Liver (tissue), 8 donors: ENCODE measurements at regions not wholly inside any gene's neighbourhood (a gene's known extent, or its start where the extent isn't known, plus 50 kb on each side); places are given as distances from the start of the nearest gene placed in this dataset.

Source experiments
- DNase-seq: peaks from one replicate; pipeline ENCODE4 v3.0.0-alpha.2; 2017; ENCODE audit warnings: low spot score
- H3K27ac ChIP-seq, 2 donors: one replicate each; pipeline ENCODE4 v1.7.0; 2013; ENCODE audit warnings: inconsistent platforms in 2 of 2, low read length in 2 of 2, control low read depth in 1 of 2, low read depth in 1 of 2, mild to moderate bottlenecking in 1 of 2
- H3K27me3 ChIP-seq, 4 donors: one replicate each; pipeline versions ENCODE4 v1.6.1 to v1.7.0; 2013; ENCODE audit warnings: low read length in 3 of 4, inconsistent platforms in 1 of 4, mild to moderate bottlenecking in 1 of 4, moderate library complexity in 1 of 4; ENCODE audit not compliant: control insufficient read depth in 4 of 4, insufficient read depth in 4 of 4
- H3K36me3 ChIP-seq, 4 donors: one replicate each; pipeline versions ENCODE4 v1.6.1 to v1.7.0; 2013; ENCODE audit warnings: low read length in 3 of 4, mild to moderate bottlenecking in 3 of 4, low read depth in 1 of 4, moderate library complexity in 1 of 4; ENCODE audit not compliant: control insufficient read depth in 4 of 4, insufficient read depth in 3 of 4
- H3K4me1 ChIP-seq, 4 donors: one replicate each; pipeline versions ENCODE4 v1.6.1 to v1.7.0; 2013; ENCODE audit warnings: low read length in 3 of 4, mild to moderate bottlenecking in 3 of 4, moderate library complexity in 1 of 4; ENCODE audit not compliant: control insufficient read depth in 4 of 4, insufficient read depth in 4 of 4
- H3K4me3 ChIP-seq, 3 donors: one replicate each; pipeline versions ENCODE4 v1.6.1 to v1.7.0; 2013; ENCODE audit warnings: low read length in 3 of 3, control low read depth in 1 of 3, low read depth in 1 of 3, mild to moderate bottlenecking in 1 of 3
- H3K9ac ChIP-seq, 2 donors: one replicate each; pipeline ENCODE4 v1.7.0; 2013; ENCODE audit warnings: low read length in 2 of 2, mild to moderate bottlenecking in 2 of 2, moderate library complexity in 2 of 2, control low read depth in 1 of 2, low read depth in 1 of 2
- H3K9me3 ChIP-seq, 4 donors: one replicate each; pipeline versions ENCODE4 v1.6.1 to v1.7.0; 2013; ENCODE audit warnings: low read length in 3 of 4; ENCODE audit not compliant: control insufficient read depth in 4 of 4
- FOXA1 ChIP-seq: IDR thresholded peaks from 2 replicates; pipeline ENCODE4 v1.6.1; 2016; ENCODE audit warnings: antibody characterized with exemption
- FOXA2 ChIP-seq: IDR thresholded peaks from 2 replicates; pipeline ENCODE4 v1.6.1; 2016; ENCODE audit warnings: antibody characterized with exemption
- HNF4A ChIP-seq, 2 donors: conservative IDR thresholded peaks; 2 replicates each; pipeline ENCODE4 v1.6.1; 2016; ENCODE audit warnings: antibody characterized with exemption in 2 of 2, mild to moderate bottlenecking in 2 of 2
- NR2F2 ChIP-seq: IDR thresholded peaks from 2 replicates; pipeline ENCODE4 v1.6.1; 2016; ENCODE audit warnings: antibody characterized with exemption
- RAD21 ChIP-seq, 2 donors: IDR thresholded peaks; 2 replicates each; pipeline ENCODE4 v1.6.1; 2016; ENCODE audit warnings: antibody characterized with exemption in 2 of 2, mild to moderate bottlenecking in 2 of 2
- YY1 ChIP-seq: IDR thresholded peaks from 2 replicates; pipeline ENCODE4 v1.6.1; 2016; ENCODE audit warnings: antibody characterized with exemption, mild to moderate bottlenecking
- WGBS: extraction: QIAGEN DNeasy Blood & Tissue Kit; methylation state at CpG from one replicate; pipeline ENCODE4 v1.1.7; 2013; 5-methylcytosine and 5-hydroxymethylcytosine counted together
- TF ChIP-seq, protein P1 (sequence below): IDR thresholded peaks from 2 replicates; pipeline ENCODE4 v1.6.1; 2016; ENCODE audit warnings: antibody characterized with exemption, mild to moderate bottlenecking
- TF ChIP-seq, protein P2 (sequence below): fragments of 150-350 bp; IDR thresholded peaks from 2 replicates; pipeline ENCODE4 v1.5.1; 2017; ENCODE audit warnings: improper control_type of control experiment, low read depth, low read length; ENCODE audit not compliant: missing input control
- donor health status: healthy.
- donor health status: healthy.
- donor health status: healthy.
- donor health status: healthy.
- donor health status: healthy.

DNA sequence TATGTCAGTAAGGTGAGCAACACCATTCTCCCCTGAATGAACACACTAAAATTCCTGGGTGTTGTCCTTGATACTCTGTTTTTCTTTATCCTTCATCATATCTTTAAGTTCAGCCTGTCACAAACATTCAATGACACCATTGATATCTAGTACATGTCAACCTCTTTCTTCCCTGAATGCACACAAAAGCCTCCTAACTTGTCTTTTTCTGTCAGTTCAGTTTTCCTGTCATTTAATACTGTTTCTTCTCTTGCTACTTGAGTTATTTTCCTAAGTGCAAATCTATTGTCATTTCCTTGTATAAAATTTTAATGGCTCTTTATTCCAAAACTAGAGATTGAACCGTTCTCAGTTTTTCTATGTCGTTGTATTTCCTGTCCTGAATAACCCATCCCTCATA lies 1107.6 kb upstream of the SLC39A10 start:
- H3K4me1 ChIP-seq = no peaks in the 10 kb centered on the region
- no peak overlapping the region for H3K9ac ChIP-seq
- H3K36me3 ChIP-seq = no peaks in the 10 kb centered on the region
- H3K27ac ChIP-seq = no peak overlapping the region
- H3K27me3 ChIP-seq = no peaks in the 10 kb centered on the region
- DNase-seq = no peak
- no peak overlapping the region for H3K4me3 ChIP-seq
- WGBS = 78% methylated on average over 2 of the region's 2 CpGs
- TF ChIP-seq HNF4A (conservative IDR thresholded peaks at IDR 0.05) (no peak), RAD21 (IDR thresholded peaks at IDR 0.05) (no peak), YY1 (no peak)
- no peaks in the 10 kb centered on the region for H3K9me3 ChIP-seq

DNA sequence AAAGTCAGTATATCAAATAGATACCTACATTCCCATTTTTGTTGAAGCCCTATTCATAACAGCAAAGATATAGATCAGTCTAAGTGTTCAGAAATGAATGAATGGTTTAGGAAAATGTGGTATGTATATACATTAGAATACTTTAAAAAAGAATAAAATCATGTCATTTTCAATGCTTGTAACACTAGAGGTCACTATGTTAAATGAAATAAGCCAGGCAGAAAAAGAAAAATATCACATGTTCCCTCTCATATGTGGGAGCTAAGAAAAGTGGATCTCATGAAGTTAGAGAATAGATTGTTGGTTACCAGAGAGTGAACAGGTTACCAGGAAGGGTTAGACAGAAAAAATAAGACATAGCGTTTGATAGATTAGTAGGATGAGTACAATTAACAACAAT lies 1111.0 kb upstream of the SLC39A10 start:
- peak; percentile 53 to 60 for TF ChIP-seq RAD21 (IDR thresholded peaks at IDR 0.05)
- TF ChIP-seq, protein P1, sequence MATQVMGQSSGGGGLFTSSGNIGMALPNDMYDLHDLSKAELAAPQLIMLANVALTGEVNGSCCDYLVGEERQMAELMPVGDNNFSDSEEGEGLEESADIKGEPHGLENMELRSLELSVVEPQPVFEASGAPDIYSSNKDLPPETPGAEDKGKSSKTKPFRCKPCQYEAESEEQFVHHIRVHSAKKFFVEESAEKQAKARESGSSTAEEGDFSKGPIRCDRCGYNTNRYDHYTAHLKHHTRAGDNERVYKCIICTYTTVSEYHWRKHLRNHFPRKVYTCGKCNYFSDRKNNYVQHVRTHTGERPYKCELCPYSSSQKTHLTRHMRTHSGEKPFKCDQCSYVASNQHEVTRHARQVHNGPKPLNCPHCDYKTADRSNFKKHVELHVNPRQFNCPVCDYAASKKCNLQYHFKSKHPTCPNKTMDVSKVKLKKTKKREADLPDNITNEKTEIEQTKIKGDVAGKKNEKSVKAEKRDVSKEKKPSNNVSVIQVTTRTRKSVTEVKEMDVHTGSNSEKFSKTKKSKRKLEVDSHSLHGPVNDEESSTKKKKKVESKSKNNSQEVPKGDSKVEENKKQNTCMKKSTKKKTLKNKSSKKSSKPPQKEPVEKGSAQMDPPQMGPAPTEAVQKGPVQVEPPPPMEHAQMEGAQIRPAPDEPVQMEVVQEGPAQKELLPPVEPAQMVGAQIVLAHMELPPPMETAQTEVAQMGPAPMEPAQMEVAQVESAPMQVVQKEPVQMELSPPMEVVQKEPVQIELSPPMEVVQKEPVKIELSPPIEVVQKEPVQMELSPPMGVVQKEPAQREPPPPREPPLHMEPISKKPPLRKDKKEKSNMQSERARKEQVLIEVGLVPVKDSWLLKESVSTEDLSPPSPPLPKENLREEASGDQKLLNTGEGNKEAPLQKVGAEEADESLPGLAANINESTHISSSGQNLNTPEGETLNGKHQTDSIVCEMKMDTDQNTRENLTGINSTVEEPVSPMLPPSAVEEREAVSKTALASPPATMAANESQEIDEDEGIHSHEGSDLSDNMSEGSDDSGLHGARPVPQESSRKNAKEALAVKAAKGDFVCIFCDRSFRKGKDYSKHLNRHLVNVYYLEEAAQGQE = no peak
- H3K9me3 ChIP-seq = no peaks in the 10 kb centered on the region
- no peak for DNase-seq
- H3K27me3 ChIP-seq = no peaks in the 10 kb centered on the region
- no peaks in the 10 kb centered on the region for H3K4me1 ChIP-seq
- no peak overlapping the region for H3K4me3 ChIP-seq
- H3K9ac ChIP-seq = no peak overlapping the region
- H3K36me3 ChIP-seq = no peaks in the 10 kb centered on the region
- WGBS = 41% methylated on average over 1 of the region's 1 CpG
- no peak overlapping the region for H3K27ac ChIP-seq

DNA sequence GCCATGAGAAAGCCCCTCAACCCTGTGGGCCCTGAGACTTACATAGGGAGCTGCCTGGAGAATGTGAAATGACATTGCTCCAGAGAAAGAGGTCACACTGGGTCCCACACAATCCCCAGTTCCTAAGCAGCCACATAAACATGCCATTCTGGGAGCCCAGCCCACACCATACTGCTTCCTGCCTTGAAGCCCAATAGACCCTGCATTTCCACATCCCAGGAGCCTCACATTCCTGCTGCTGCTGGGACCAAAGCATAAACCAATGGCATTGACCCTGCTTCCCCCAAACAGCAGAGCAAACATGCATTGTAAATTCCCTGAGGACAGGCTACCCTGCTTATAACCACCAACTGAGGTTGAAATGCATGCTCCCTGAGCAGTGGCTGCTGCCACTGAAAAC lies 1117.6 kb upstream of the SLC39A10 start:
- no peak overlapping the region for H3K4me3 ChIP-seq
- no peak overlapping the region for H3K27ac ChIP-seq
- TF ChIP-seq HNF4A (conservative IDR thresholded peaks at IDR 0.05) = no peak
- TF ChIP-seq, protein P2, sequence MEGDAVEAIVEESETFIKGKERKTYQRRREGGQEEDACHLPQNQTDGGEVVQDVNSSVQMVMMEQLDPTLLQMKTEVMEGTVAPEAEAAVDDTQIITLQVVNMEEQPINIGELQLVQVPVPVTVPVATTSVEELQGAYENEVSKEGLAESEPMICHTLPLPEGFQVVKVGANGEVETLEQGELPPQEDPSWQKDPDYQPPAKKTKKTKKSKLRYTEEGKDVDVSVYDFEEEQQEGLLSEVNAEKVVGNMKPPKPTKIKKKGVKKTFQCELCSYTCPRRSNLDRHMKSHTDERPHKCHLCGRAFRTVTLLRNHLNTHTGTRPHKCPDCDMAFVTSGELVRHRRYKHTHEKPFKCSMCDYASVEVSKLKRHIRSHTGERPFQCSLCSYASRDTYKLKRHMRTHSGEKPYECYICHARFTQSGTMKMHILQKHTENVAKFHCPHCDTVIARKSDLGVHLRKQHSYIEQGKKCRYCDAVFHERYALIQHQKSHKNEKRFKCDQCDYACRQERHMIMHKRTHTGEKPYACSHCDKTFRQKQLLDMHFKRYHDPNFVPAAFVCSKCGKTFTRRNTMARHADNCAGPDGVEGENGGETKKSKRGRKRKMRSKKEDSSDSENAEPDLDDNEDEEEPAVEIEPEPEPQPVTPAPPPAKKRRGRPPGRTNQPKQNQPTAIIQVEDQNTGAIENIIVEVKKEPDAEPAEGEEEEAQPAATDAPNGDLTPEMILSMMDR = no peak
- TF ChIP-seq NR2F2 = no peak
- TF ChIP-seq FOXA1 = no peak
- TF ChIP-seq, protein P1 = no peak
- no peak for TF ChIP-seq FOXA2
- no peaks in the 10 kb centered on the region for H3K9me3 ChIP-seq
- peaks cover 0 to 4% (median 0%) of the 10 kb centered on the region in 4 donors for H3K27me3 ChIP-seq
- no peak for DNase-seq
- no peaks in the 10 kb centered on the region for H3K36me3 ChIP-seq
- no peaks in the 10 kb centered on the region for H3K4me1 ChIP-seq
- no peak overlapping the region for H3K9ac ChIP-seq
